ENCODE measurements at regions not wholly inside any gene's neighbourhood (a gene's known extent, or its start where the extent isn't known, plus 50 kb on each side); places are given as distances from the start of the nearest gene placed in this dataset.

GRCh38 chr6:44044940-44045671, 82.1 kb downstream of the MRPL14 start:
- no peak overlapping the region for H3K4me3 ChIP-seq (ENCODE audit: low read depth, low read length)
- H2BK12ac ChIP-seq (ENCODE audit: low read length), result no peak overlapping the region
- no peak overlapping the region for H4K91ac ChIP-seq (ENCODE audit: low read depth, low read length)
- 100% methylated on average over 2 of the region's 2 CpGs for WGBS (ENCODE audit: extremely low coverage, insufficient coverage, insufficient read length)
- no peaks in the 10 kb centered on the region for H3K36me3 ChIP-seq (ENCODE audit: control insufficient read depth in 1 of 2, insufficient read depth in 2 of 2, low read length in 2 of 2)
- no peak overlapping the region for H3K4ac ChIP-seq (ENCODE audit: low read depth, low read length)
- H3K9ac ChIP-seq (ENCODE audit: low read length), result no peak overlapping the region
- no peak for DNase-seq
- H4K8ac ChIP-seq (ENCODE audit: low read depth, low read length), result no peak overlapping the region
- H3K23ac ChIP-seq (ENCODE audit: low read length), result no peak overlapping the region
- no peak overlapping the region for H3K18ac ChIP-seq (ENCODE audit: low read length)
- H2BK5ac ChIP-seq (ENCODE audit: low read depth, low read length, poor library complexity), result no peak overlapping the region
- H3K4me1 ChIP-seq (ENCODE audit: control insufficient read depth in 1 of 2, insufficient read depth in 2 of 2, low read length in 2 of 2), result peaks cover 23 to 34% of the 10 kb centered on the region in 2 experiments
- no peak overlapping the region for H2AFZ ChIP-seq (ENCODE audit: insufficient read depth, low read length, poor library complexity)
- no peak overlapping the region for H3K4me2 ChIP-seq (ENCODE audit: low read length)
- no peak overlapping the region for H4K12ac ChIP-seq (ENCODE audit: low read depth, low read length)
- H2AK5ac ChIP-seq (ENCODE audit: low read length), result no peak overlapping the region
- no peak overlapping the region for H2BK120ac ChIP-seq (ENCODE audit: insufficient read depth, low read length, poor library complexity)
- H3K79me2 ChIP-seq (ENCODE audit: control insufficient read depth, insufficient read depth, low read length, poor library complexity), result peaks cover 3% of the 10 kb centered on the region
- H3K79me1 ChIP-seq (ENCODE audit: low read length), result peaks cover 24% of the 10 kb centered on the region
- no peaks in the 10 kb centered on the region for H3K9me3 ChIP-seq (ENCODE audit: insufficient read depth, low read depth, low read length)
- H3K27me3 ChIP-seq (ENCODE audit: insufficient read depth, low read length), result no peaks in the 10 kb centered on the region
- H3K27ac ChIP-seq (ENCODE audit: low read depth, low read length), result no peak overlapping the region
- no peak overlapping the region for H3K14ac ChIP-seq (ENCODE audit: low read length)

- peaks cover 23% of the 10 kb centered on the region for H3K79me1 ChIP-seq (ENCODE audit: low read length)
- H3K27me3 ChIP-seq (ENCODE audit: insufficient read depth, low read length), result no peaks in the 10 kb centered on the region
- no peak overlapping the region for H2AFZ ChIP-seq (ENCODE audit: insufficient read depth, low read length, poor library complexity)
- H3K14ac ChIP-seq (ENCODE audit: low read length), result no peak overlapping the region
- H2AK5ac ChIP-seq (ENCODE audit: low read length), result no peak overlapping the region
- no peak overlapping the region for H2BK120ac ChIP-seq (ENCODE audit: insufficient read depth, low read length, poor library complexity)
- no peak overlapping the region for H2BK5ac ChIP-seq (ENCODE audit: low read depth, low read length, poor library complexity)
- H3K4me1 ChIP-seq (ENCODE audit: control insufficient read depth in 1 of 2, insufficient read depth in 2 of 2, low read length in 2 of 2), result peaks cover 23 to 29% of the 10 kb centered on the region in 2 experiments
- H3K36me3 ChIP-seq (ENCODE audit: control insufficient read depth in 1 of 2, insufficient read depth in 2 of 2, low read length in 2 of 2), result no peaks in the 10 kb centered on the region
- no peak overlapping the region for H3K18ac ChIP-seq (ENCODE audit: low read length)
- no peak overlapping the region for H3K4ac ChIP-seq (ENCODE audit: low read depth, low read length)
- no peak overlapping the region for H3K4me2 ChIP-seq (ENCODE audit: low read length)
- H3K79me2 ChIP-seq (ENCODE audit: control insufficient read depth, insufficient read depth, low read length, poor library complexity), result peaks cover 3% of the 10 kb centered on the region
- H3K4me3 ChIP-seq (ENCODE audit: low read depth, low read length), result peak overlapping the region; percentile 38
- H4K8ac ChIP-seq (ENCODE audit: low read depth, low read length), result no peak overlapping the region
- H3K9me3 ChIP-seq (ENCODE audit: insufficient read depth, low read depth, low read length), result peaks cover 2% of the 10 kb centered on the region
- peak overlapping the region; percentile 52 for H4K91ac ChIP-seq (ENCODE audit: low read depth, low read length)
- peak overlapping the region; percentile 58 for H2BK12ac ChIP-seq (ENCODE audit: low read length)
- no peak overlapping the region for H3K9ac ChIP-seq (ENCODE audit: low read length)
- no CpG with 5 or more reads among the region's 6 CpGs for WGBS (ENCODE audit: extremely low coverage, insufficient coverage, insufficient read length)
- peak overlapping the region; percentile 7 for H3K23ac ChIP-seq (ENCODE audit: low read length)
- no peak for DNase-seq
- H3K27ac ChIP-seq (ENCODE audit: low read depth, low read length), result peak overlapping the region; percentile 54
- H4K12ac ChIP-seq (ENCODE audit: low read depth, low read length), result no peak overlapping the region
These were observed 83.1 kb downstream of the MRPL14 start for GRCh38 chr6:44044154-44044539.

- peak overlapping the region; percentile 55 for H2BK120ac ChIP-seq (ENCODE audit: insufficient read depth, low read length, poor library complexity)
- H3K9ac ChIP-seq (ENCODE audit: low read length), result no peak overlapping the region
- H4K91ac ChIP-seq (ENCODE audit: low read depth, low read length), result peak overlapping the region; percentile 75
- no peak overlapping the region for H3K4me2 ChIP-seq (ENCODE audit: low read length)
- H3K27ac ChIP-seq (ENCODE audit: low read depth, low read length), result peak overlapping the region; percentile 54
- peaks cover 23% of the 10 kb centered on the region for H3K79me1 ChIP-seq (ENCODE audit: low read length)
- H2AK5ac ChIP-seq (ENCODE audit: low read length), result peak overlapping the region; percentile 73
- H3K4ac ChIP-seq (ENCODE audit: low read depth, low read length), result no peak overlapping the region
- peak overlapping the region; percentile 35 for H2AFZ ChIP-seq (ENCODE audit: insufficient read depth, low read length, poor library complexity)
- no peaks in the 10 kb centered on the region for H3K27me3 ChIP-seq (ENCODE audit: insufficient read depth, low read length)
- peak overlapping the region; percentile 61 for H4K8ac ChIP-seq (ENCODE audit: low read depth, low read length)
- H3K9me3 ChIP-seq (ENCODE audit: insufficient read depth, low read depth, low read length), result peaks cover 2% of the 10 kb centered on the region
- H3K14ac ChIP-seq (ENCODE audit: low read length), result peak overlapping the region; percentile 60
- DNase-seq, result no peak
- no peak overlapping the region for H3K23ac ChIP-seq (ENCODE audit: low read length)
- H3K4me1 ChIP-seq (ENCODE audit: control insufficient read depth in 1 of 2, insufficient read depth in 2 of 2, low read length in 2 of 2), result peaks cover 21 to 29% of the 10 kb centered on the region in 2 experiments
- no peaks in the 10 kb centered on the region for H3K36me3 ChIP-seq (ENCODE audit: control insufficient read depth in 1 of 2, insufficient read depth in 2 of 2, low read length in 2 of 2)
- H3K18ac ChIP-seq (ENCODE audit: low read length), result peak overlapping the region; percentile 61
- H3K4me3 ChIP-seq (ENCODE audit: low read depth, low read length), result no peak overlapping the region
- peak overlapping the region; percentile 41 for H2BK12ac ChIP-seq (ENCODE audit: low read length)
- peak overlapping the region; percentile 64 for H2BK5ac ChIP-seq (ENCODE audit: low read depth, low read length, poor library complexity)
- H3K79me2 ChIP-seq (ENCODE audit: control insufficient read depth, insufficient read depth, low read length, poor library complexity), result peaks cover 3% of the 10 kb centered on the region
- H4K12ac ChIP-seq (ENCODE audit: low read depth, low read length), result no peak overlapping the region
- no CpG with 5 or more reads among the region's 2 CpGs for WGBS (ENCODE audit: extremely low coverage, insufficient coverage, insufficient read length)
These were observed 83.6 kb downstream of the MRPL14 start for GRCh38 chr6:44043479-44044153.

- H3K4me3 ChIP-seq (ENCODE audit: low read depth, low read length), result no peak overlapping the region
- H3K9me3 ChIP-seq (ENCODE audit: insufficient read depth, low read depth, low read length), result peaks cover 2% of the 10 kb centered on the region
- no CpG with 5 or more reads among the region's 1 CpG for WGBS (ENCODE audit: extremely low coverage, insufficient coverage, insufficient read length)
- DNase-seq, result peak in 1 of 2 donors; percentile 17
- no peaks in the 10 kb centered on the region for H3K27me3 ChIP-seq (ENCODE audit: insufficient read depth, low read length)
- H4K8ac ChIP-seq (ENCODE audit: low read depth, low read length), result peak overlapping the region; percentile 61
- H3K14ac ChIP-seq (ENCODE audit: low read length), result peak overlapping the region; percentile 94
- no peak overlapping the region for H4K12ac ChIP-seq (ENCODE audit: low read depth, low read length)
- peak overlapping the region; percentile 95 for H2BK12ac ChIP-seq (ENCODE audit: low read length)
- H3K79me1 ChIP-seq (ENCODE audit: low read length), result peaks cover 23% of the 10 kb centered on the region
- peak overlapping the region; percentile 95 for H2BK120ac ChIP-seq (ENCODE audit: insufficient read depth, low read length, poor library complexity)
- peaks cover 21 to 29% of the 10 kb centered on the region in 2 experiments for H3K4me1 ChIP-seq (ENCODE audit: control insufficient read depth in 1 of 2, insufficient read depth in 2 of 2, low read length in 2 of 2)
- H3K4me2 ChIP-seq (ENCODE audit: low read length), result no peak overlapping the region
- H3K18ac ChIP-seq (ENCODE audit: low read length), result peak overlapping the region; percentile 89
- H3K27ac ChIP-seq (ENCODE audit: low read depth, low read length), result peak overlapping the region; percentile 54
- H2BK5ac ChIP-seq (ENCODE audit: low read depth, low read length, poor library complexity), result peak overlapping the region; percentile 71
- H2AK5ac ChIP-seq (ENCODE audit: low read length), result peak overlapping the region; percentile 97
- H3K79me2 ChIP-seq (ENCODE audit: control insufficient read depth, insufficient read depth, low read length, poor library complexity), result peaks cover 3% of the 10 kb centered on the region
- no peaks in the 10 kb centered on the region for H3K36me3 ChIP-seq (ENCODE audit: control insufficient read depth in 1 of 2, insufficient read depth in 2 of 2, low read length in 2 of 2)
- H4K91ac ChIP-seq (ENCODE audit: low read depth, low read length), result peak overlapping the region; percentile 95
- no peak overlapping the region for H3K23ac ChIP-seq (ENCODE audit: low read length)
- H2AFZ ChIP-seq (ENCODE audit: insufficient read depth, low read length, poor library complexity), result peak overlapping the region; percentile 41
- no peak overlapping the region for H3K9ac ChIP-seq (ENCODE audit: low read length)
- peak overlapping the region; percentile 71 for H3K4ac ChIP-seq (ENCODE audit: low read depth, low read length)
These were observed 84.2 kb downstream of the MRPL14 start for GRCh38 chr6:44042989-44043478.

All from trophoblast cell (in vitro differentiated cells and primary cell).